NB4 (cell line): ENCODE measurements at regions not wholly inside any gene's neighbourhood (a gene's known extent, or its start where the extent isn't known, plus 50 kb on each side); places are given as distances from the start of the nearest gene placed in this dataset.

ENCODE experiments used
- MYC ChIP-seq: IDR thresholded peaks from 2 replicates; pipeline ENCODE4 v1.6.1; 2011; ENCODE audit warnings: low read depth, low read length
- TF ChIP-seq, protein P1 (sequence below): IDR thresholded peaks from one replicate; pipeline ENCODE4 v1.5.1; 2012; ENCODE audit warnings: low read depth, low read length

DNA sequence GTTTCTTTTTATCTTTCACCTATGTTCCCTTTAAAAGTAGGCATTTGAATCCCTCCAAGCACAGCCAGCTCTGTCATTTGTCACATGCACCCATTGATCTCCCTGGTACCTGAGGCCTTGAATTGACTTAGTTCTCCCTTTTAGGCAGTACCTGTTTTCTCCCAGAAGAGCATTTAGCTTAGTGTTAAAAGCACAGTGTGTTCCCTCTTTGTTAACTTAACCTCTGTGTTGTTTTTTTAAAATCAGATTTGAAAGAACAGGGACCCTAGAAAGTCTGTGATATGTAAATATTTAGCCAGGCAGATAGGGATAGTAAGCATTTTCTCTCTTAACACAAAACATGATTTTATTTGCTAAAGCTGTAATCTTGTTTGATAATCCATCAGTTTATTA is 113.8 kb upstream of the SPATA31D4 start:
- TF ChIP-seq, protein P1, sequence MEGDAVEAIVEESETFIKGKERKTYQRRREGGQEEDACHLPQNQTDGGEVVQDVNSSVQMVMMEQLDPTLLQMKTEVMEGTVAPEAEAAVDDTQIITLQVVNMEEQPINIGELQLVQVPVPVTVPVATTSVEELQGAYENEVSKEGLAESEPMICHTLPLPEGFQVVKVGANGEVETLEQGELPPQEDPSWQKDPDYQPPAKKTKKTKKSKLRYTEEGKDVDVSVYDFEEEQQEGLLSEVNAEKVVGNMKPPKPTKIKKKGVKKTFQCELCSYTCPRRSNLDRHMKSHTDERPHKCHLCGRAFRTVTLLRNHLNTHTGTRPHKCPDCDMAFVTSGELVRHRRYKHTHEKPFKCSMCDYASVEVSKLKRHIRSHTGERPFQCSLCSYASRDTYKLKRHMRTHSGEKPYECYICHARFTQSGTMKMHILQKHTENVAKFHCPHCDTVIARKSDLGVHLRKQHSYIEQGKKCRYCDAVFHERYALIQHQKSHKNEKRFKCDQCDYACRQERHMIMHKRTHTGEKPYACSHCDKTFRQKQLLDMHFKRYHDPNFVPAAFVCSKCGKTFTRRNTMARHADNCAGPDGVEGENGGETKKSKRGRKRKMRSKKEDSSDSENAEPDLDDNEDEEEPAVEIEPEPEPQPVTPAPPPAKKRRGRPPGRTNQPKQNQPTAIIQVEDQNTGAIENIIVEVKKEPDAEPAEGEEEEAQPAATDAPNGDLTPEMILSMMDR, result no peak
- TF ChIP-seq MYC, result no peak
